ENCODE measurements at regions not wholly inside any gene's neighbourhood (a gene's known extent, or its start where the extent isn't known, plus 50 kb on each side); places are given as distances from the start of the nearest gene placed in this dataset.

GRCh38 chr12:127599436-127599835, 667.5 kb upstream of the TMEM132C start:
- TF ChIP-seq CTCF (conservative IDR thresholded peaks at IDR 0.05) (no peak), EZH2 (IDR thresholded peaks at IDR 0.05; ENCODE audit: low read depth) (no peak)
